ENCODE measurements at regions not wholly inside any gene's neighbourhood (a gene's known extent, or its start where the extent isn't known, plus 50 kb on each side); places are given as distances from the start of the nearest gene placed in this dataset.

DNA sequence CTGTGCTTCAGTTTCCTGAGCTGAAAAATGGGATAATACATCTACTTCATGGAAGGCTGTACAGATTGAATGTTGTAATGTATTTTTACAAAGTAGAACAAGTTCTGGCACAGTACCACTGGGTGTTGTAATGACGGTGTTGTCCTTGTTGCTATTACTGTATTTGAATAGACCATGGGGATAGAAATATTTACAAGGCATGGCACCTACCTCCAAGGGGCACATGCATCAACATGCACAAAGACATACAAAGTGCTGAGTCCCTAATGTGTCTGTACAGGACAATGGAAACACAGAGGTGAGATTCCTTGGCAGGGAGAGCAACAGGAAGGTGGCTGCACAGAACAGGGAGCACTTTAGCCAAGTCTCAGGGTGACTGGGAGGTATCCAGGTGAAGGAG lies 930.6 kb upstream of the TMEM132C start:
- H3K27me3 ChIP-seq (ENCODE audit: insufficient read depth, low read depth) = no peaks in the 10 kb centered on the region
- no peaks in the 10 kb centered on the region for H3F3A ChIP-seq (ENCODE audit: insufficient read depth, low read depth)
- BruUV-seq (replicated peaks) = no TSS peak
- H4K20me1 ChIP-seq (ENCODE audit: insufficient read depth) = no peaks in the 10 kb centered on the region
- no peaks in the 10 kb centered on the region for H3K36me3 ChIP-seq (ENCODE audit: low read depth)
- CTCF ChIA-PET = no interaction called here
- H3K4me3 ChIP-seq = no peak overlapping the region
- TF ChIP-seq, protein P1, sequence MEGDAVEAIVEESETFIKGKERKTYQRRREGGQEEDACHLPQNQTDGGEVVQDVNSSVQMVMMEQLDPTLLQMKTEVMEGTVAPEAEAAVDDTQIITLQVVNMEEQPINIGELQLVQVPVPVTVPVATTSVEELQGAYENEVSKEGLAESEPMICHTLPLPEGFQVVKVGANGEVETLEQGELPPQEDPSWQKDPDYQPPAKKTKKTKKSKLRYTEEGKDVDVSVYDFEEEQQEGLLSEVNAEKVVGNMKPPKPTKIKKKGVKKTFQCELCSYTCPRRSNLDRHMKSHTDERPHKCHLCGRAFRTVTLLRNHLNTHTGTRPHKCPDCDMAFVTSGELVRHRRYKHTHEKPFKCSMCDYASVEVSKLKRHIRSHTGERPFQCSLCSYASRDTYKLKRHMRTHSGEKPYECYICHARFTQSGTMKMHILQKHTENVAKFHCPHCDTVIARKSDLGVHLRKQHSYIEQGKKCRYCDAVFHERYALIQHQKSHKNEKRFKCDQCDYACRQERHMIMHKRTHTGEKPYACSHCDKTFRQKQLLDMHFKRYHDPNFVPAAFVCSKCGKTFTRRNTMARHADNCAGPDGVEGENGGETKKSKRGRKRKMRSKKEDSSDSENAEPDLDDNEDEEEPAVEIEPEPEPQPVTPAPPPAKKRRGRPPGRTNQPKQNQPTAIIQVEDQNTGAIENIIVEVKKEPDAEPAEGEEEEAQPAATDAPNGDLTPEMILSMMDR (conservative IDR thresholded peaks at IDR 0.05) = no peak
- TF ChIP-seq EZH2 (IDR thresholded peaks at IDR 0.05; ENCODE audit: low read depth) = no peak
- H3K27ac ChIP-seq = no peak overlapping the region
- intact Hi-C loops (cut with micrococcal nuclease; ENCODE audit: unreplicated experiment) = no loop called here
- no peak overlapping the region for H3K4me2 ChIP-seq
- POLR2A ChIA-PET (ENCODE audit: unreplicated experiment) = no interaction called here
- no peaks in the 10 kb centered on the region for H3K4me1 ChIP-seq (replicated peaks; ENCODE audit: insufficient read depth)
- H3K9me2 ChIP-seq (ENCODE audit: insufficient read depth) = no peaks in the 10 kb centered on the region
- no peaks in the 10 kb centered on the region for H3K79me2 ChIP-seq (ENCODE audit: low read depth)
- no peaks in the 10 kb centered on the region for H3K9me3 ChIP-seq (ENCODE audit: insufficient read depth, low read depth)
- no peak for DNase-seq
- no peak overlapping the region for H2AFZ ChIP-seq

DNA sequence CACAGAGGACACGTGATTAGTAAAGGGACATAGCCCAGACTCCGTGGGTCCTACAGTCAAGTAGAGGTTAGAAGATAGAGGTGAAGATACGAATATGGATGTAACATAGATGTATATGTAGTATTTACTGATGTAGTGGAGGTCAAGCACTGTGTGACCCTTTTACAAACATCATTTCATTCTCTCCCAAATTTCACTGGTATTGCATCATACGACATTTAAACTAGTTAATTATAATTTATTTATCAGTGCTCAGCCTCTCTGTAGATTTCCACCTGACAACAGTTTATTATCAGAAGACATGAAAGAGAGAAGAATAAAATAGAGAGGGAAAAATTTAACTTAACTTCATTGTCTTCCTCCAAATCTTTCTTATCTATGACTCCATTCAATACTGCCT lies 927.9 kb upstream of the TMEM132C start:
- Histone ChIP-seq H3K79me2 (ENCODE audit: low read depth) (no peaks in the 10 kb centered on the region), H3K27ac (no peak overlapping the region), H3K4me2 (no peak overlapping the region), H3K9me2 (ENCODE audit: insufficient read depth) (no peaks in the 10 kb centered on the region), H4K20me1 (ENCODE audit: insufficient read depth) (no peaks in the 10 kb centered on the region), H3K36me3 (ENCODE audit: low read depth) (no peaks in the 10 kb centered on the region), H3K4me3 (no peak overlapping the region), H2AFZ (no peak overlapping the region), H3K9me3 (ENCODE audit: insufficient read depth, low read depth) (no peaks in the 10 kb centered on the region), H3K27me3 (ENCODE audit: insufficient read depth, low read depth) (no peaks in the 10 kb centered on the region), H3F3A (ENCODE audit: insufficient read depth, low read depth) (no peaks in the 10 kb centered on the region), H3K4me1 (replicated peaks; ENCODE audit: insufficient read depth) (no peaks in the 10 kb centered on the region)
- ChIA-PET CTCF (no interaction called here), POLR2A (ENCODE audit: unreplicated experiment) (no interaction called here)
- intact Hi-C loops (cut with micrococcal nuclease; ENCODE audit: unreplicated experiment) = no loop called here
- DNase-seq = no peak
- no TSS peak for BruUV-seq (replicated peaks)
- no peak for TF ChIP-seq EZH2 (IDR thresholded peaks at IDR 0.05; ENCODE audit: low read depth)
- TF ChIP-seq, protein P1 (conservative IDR thresholded peaks at IDR 0.05) = no peak

DNA sequence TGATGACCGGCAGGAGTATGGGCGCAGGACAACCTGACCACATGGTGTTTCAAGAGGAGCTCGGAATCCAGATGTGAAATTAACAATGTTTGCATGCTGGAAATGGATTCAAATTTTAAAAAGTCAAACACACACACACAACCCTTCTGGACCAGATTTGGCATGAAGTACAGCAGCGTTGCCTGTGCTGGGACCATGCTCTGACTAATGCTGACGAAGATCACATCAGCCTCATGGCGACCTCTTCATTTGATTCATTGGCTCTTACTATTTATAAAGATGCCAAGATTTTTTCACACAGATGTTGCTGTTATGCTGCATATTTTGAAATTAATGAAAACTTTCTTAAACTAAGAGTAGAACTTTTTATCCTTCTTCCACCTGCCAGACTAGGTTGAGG lies 926.6 kb upstream of the TMEM132C start:
- intact Hi-C loops (cut with micrococcal nuclease; ENCODE audit: unreplicated experiment) = no loop called here
- Histone ChIP-seq H3K4me1 (replicated peaks; ENCODE audit: insufficient read depth) (no peaks in the 10 kb centered on the region), H3K9me3 (ENCODE audit: insufficient read depth, low read depth) (no peaks in the 10 kb centered on the region), H4K20me1 (ENCODE audit: insufficient read depth) (no peaks in the 10 kb centered on the region), H3K27me3 (ENCODE audit: insufficient read depth, low read depth) (no peaks in the 10 kb centered on the region), H2AFZ (no peak overlapping the region), H3K27ac (no peak overlapping the region), H3K4me2 (no peak overlapping the region), H3K9me2 (ENCODE audit: insufficient read depth) (no peaks in the 10 kb centered on the region), H3K79me2 (ENCODE audit: low read depth) (no peaks in the 10 kb centered on the region), H3K4me3 (no peak overlapping the region), H3K36me3 (ENCODE audit: low read depth) (no peaks in the 10 kb centered on the region), H3F3A (ENCODE audit: insufficient read depth, low read depth) (no peaks in the 10 kb centered on the region)
- no peak for TF ChIP-seq EZH2 (IDR thresholded peaks at IDR 0.05; ENCODE audit: low read depth)
- TF ChIP-seq, protein P1 (conservative IDR thresholded peaks at IDR 0.05) = no peak
- DNase-seq = no peak
- CTCF ChIA-PET = no interaction called here
- BruUV-seq (replicated peaks) = no TSS peak
- POLR2A ChIA-PET (ENCODE audit: unreplicated experiment) = no interaction called here
